Nephron progenitor cell (in vitro differentiated cells): ENCODE measurements at regions not wholly inside any gene's neighbourhood (a gene's known extent, or its start where the extent isn't known, plus 50 kb on each side); places are given as distances from the start of the nearest gene placed in this dataset.
"Not testable (repeated sequence)": the region's sequence is repeated elsewhere in the genome, so short reads cannot be mapped to it uniquely, and the experiment has no call there.

Experiments
- DNase-seq: peaks from one replicate; pipeline ENCODE4 v3.0.0; 2021
- H3K27ac Mint-ChIP-seq: 2 replicates; pipeline ENCODE4 v1.8.0; 2021; ENCODE audit warnings: mild to moderate bottlenecking, moderate library complexity, mixed read lengths
- H3K27me3 Mint-ChIP-seq: 2 replicates; pipeline ENCODE4 v1.8.0; 2021; ENCODE audit warnings: mild to moderate bottlenecking, low read depth, mixed read lengths; ENCODE audit not compliant: poor library complexity
- H3K36me3 Mint-ChIP-seq: 2 replicates; pipeline ENCODE4 v1.8.0; 2021; ENCODE audit warnings: low read depth, mixed read lengths
- H3K4me1 Mint-ChIP-seq: 2 replicates; pipeline ENCODE4 v1.8.0; 2021; ENCODE audit warnings: mixed read lengths
- H3K4me3 Mint-ChIP-seq: 2 replicates; pipeline ENCODE4 v1.8.0; 2021; ENCODE audit warnings: mild to moderate bottlenecking, moderate library complexity, mixed read lengths
- H3K9me3 Mint-ChIP-seq: 2 replicates; pipeline ENCODE4 v1.8.0; 2021; ENCODE audit warnings: mild to moderate bottlenecking, moderate library complexity, mixed read lengths
- CTCF ChIP-seq: fragments of 200-600 bp; sonication (generic); IDR thresholded peaks from 2 replicates; pipeline ENCODE4 v1.5.0; 2021; ENCODE audit warnings: antibody characterized with exemption

- not testable (repeated sequence) for H3K4me3 Mint-ChIP-seq, H3K27ac Mint-ChIP-seq
- H3K9me3 Mint-ChIP-seq: peaks cover 56% of the 10 kb centered on the region
These were observed 53.4 kb downstream of the AHSP start for GRCh38 chr16:31581065-31581464.

GRCh38 chr16:31601737-31602384 is 74.2 kb downstream of the AHSP start:
- not testable (repeated sequence) for H3K36me3 Mint-ChIP-seq, H3K27ac Mint-ChIP-seq, H3K27me3 Mint-ChIP-seq, H3K4me3 Mint-ChIP-seq, DNase-seq, H3K4me1 Mint-ChIP-seq
- H3K9me3 Mint-ChIP-seq: peaks cover 81% of the 10 kb centered on the region

More at GRCh38 chr16:31581065-31581464, 53.4 kb downstream of the AHSP start:
- H3K4me1 Mint-ChIP-seq, H3K27me3 Mint-ChIP-seq, DNase-seq, H3K36me3 Mint-ChIP-seq: not testable (repeated sequence)

- peaks cover 63% of the 10 kb centered on the region for H3K9me3 Mint-ChIP-seq
- no peak overlapping the region for H3K4me3 Mint-ChIP-seq
- peaks cover 3% of the 10 kb centered on the region for H3K27me3 Mint-ChIP-seq
These were observed 90.4 kb downstream of the AHSP start for GRCh38 chr16:31618130-31618529.

GRCh38 chr16:31636433-31636832 is 108.7 kb downstream of the AHSP start:
- peaks cover 57% of the 10 kb centered on the region for H3K9me3 Mint-ChIP-seq
- no peak for DNase-seq
- H3K27ac Mint-ChIP-seq: no peak overlapping the region

More at GRCh38 chr16:31618130-31618529, 90.4 kb downstream of the AHSP start:
- Mint-ChIP-seq H3K27ac (no peak overlapping the region), H3K36me3 (no peaks in the 10 kb centered on the region), H3K4me1 (no peaks in the 10 kb centered on the region)
- DNase-seq: no peak
- no peak for TF ChIP-seq CTCF

GRCh38 chr16:31641279-31641678 is 113.6 kb downstream of the AHSP start:
- no peak for DNase-seq
- H3K36me3 Mint-ChIP-seq: no peaks in the 10 kb centered on the region
- no peaks in the 10 kb centered on the region for H3K27me3 Mint-ChIP-seq
- H3K4me3 Mint-ChIP-seq: no peak overlapping the region
- H3K4me1 Mint-ChIP-seq: no peaks in the 10 kb centered on the region
- H3K9me3 Mint-ChIP-seq: peaks cover 80% of the 10 kb centered on the region
- no peak overlapping the region for H3K27ac Mint-ChIP-seq
- no peak for TF ChIP-seq CTCF

More at GRCh38 chr16:31636433-31636832, 108.7 kb downstream of the AHSP start:
- Mint-ChIP-seq H3K4me1 (no peaks in the 10 kb centered on the region), H3K36me3 (no peaks in the 10 kb centered on the region), H3K4me3 (no peak overlapping the region), H3K27me3 (no peaks in the 10 kb centered on the region)
- TF ChIP-seq CTCF: no peak

GRCh38 chr16:31655674-31656073 is 128.0 kb downstream of the AHSP start:
- peaks cover 44% of the 10 kb centered on the region for H3K9me3 Mint-ChIP-seq

GRCh38 chr16:31664683-31665482 is 137.2 kb downstream of the AHSP start:
- DNase-seq: no peak
- H3K9me3 Mint-ChIP-seq: peaks cover 58% of the 10 kb centered on the region

More at GRCh38 chr16:31655674-31656073, 128.0 kb downstream of the AHSP start:
- not testable (repeated sequence) for DNase-seq, H3K27me3 Mint-ChIP-seq, H3K4me1 Mint-ChIP-seq, H3K27ac Mint-ChIP-seq, H3K36me3 Mint-ChIP-seq, H3K4me3 Mint-ChIP-seq

More at GRCh38 chr16:31664683-31665482, 137.2 kb downstream of the AHSP start:
- no peak for TF ChIP-seq CTCF
- Mint-ChIP-seq H3K4me1 (no peaks in the 10 kb centered on the region), H3K27ac (no peak overlapping the region), H3K27me3 (peaks cover 6% of the 10 kb centered on the region), H3K4me3 (no peak overlapping the region), H3K36me3 (no peaks in the 10 kb centered on the region)
